H1 (cell line): ENCODE measurements at regions not wholly inside any gene's neighbourhood (a gene's known extent, or its start where the extent isn't known, plus 50 kb on each side); places are given as distances from the start of the nearest gene placed in this dataset.

Experiments used
- ATF2 ChIP-seq: IDR thresholded peaks from 2 replicates; pipeline ENCODE4 v1.6.1; 2012; ENCODE audit warnings: low read length, inconsistent platforms
- CBX5 ChIP-seq: fragments of 300-800, 300-1000 bp; sonication (generic); IDR thresholded peaks from 2 replicates; pipeline ENCODE4 v1.7.1; 2016; ENCODE audit warnings: antibody characterized with exemption, low read length, low read depth
- JUND ChIP-seq: IDR thresholded peaks from 2 replicates; pipeline ENCODE4 v1.6.1; 2011; ENCODE audit warnings: mild to moderate bottlenecking, improper control_type of control experiment, low read length
- SUZ12 ChIP-seq: fragments of 200-600 bp; sonication (generic); IDR thresholded peaks from 2 replicates; pipeline ENCODE4 v1.6.1; 2012; ENCODE audit warnings: mild to moderate bottlenecking, inconsistent platforms, low read length, moderate library complexity, mixed read lengths
- TBP ChIP-seq: IDR thresholded peaks from 2 replicates; pipeline ENCODE4 v1.6.1; 2011; ENCODE audit warnings: low read depth, low read length, improper control_type of control experiment
- TCF12 ChIP-seq: IDR thresholded peaks from 2 replicates; pipeline ENCODE4 v1.6.1; 2011; ENCODE audit warnings: low read depth, mild to moderate bottlenecking, low read length
- TF ChIP-seq, protein P1 (sequence below): fragments of 300-600 bp; sonication (generic); IDR thresholded peaks from 2 replicates; pipeline ENCODE4 v1.7.1; 2012; ENCODE audit warnings: low read length, moderate library complexity, mild to moderate bottlenecking, inconsistent platforms; ENCODE audit not compliant: insufficient replicate concordance

GRCh38 chr18:65544701-65545100, 206.1 kb upstream of the CDH7 start (continued):
- TF ChIP-seq, protein P1, sequence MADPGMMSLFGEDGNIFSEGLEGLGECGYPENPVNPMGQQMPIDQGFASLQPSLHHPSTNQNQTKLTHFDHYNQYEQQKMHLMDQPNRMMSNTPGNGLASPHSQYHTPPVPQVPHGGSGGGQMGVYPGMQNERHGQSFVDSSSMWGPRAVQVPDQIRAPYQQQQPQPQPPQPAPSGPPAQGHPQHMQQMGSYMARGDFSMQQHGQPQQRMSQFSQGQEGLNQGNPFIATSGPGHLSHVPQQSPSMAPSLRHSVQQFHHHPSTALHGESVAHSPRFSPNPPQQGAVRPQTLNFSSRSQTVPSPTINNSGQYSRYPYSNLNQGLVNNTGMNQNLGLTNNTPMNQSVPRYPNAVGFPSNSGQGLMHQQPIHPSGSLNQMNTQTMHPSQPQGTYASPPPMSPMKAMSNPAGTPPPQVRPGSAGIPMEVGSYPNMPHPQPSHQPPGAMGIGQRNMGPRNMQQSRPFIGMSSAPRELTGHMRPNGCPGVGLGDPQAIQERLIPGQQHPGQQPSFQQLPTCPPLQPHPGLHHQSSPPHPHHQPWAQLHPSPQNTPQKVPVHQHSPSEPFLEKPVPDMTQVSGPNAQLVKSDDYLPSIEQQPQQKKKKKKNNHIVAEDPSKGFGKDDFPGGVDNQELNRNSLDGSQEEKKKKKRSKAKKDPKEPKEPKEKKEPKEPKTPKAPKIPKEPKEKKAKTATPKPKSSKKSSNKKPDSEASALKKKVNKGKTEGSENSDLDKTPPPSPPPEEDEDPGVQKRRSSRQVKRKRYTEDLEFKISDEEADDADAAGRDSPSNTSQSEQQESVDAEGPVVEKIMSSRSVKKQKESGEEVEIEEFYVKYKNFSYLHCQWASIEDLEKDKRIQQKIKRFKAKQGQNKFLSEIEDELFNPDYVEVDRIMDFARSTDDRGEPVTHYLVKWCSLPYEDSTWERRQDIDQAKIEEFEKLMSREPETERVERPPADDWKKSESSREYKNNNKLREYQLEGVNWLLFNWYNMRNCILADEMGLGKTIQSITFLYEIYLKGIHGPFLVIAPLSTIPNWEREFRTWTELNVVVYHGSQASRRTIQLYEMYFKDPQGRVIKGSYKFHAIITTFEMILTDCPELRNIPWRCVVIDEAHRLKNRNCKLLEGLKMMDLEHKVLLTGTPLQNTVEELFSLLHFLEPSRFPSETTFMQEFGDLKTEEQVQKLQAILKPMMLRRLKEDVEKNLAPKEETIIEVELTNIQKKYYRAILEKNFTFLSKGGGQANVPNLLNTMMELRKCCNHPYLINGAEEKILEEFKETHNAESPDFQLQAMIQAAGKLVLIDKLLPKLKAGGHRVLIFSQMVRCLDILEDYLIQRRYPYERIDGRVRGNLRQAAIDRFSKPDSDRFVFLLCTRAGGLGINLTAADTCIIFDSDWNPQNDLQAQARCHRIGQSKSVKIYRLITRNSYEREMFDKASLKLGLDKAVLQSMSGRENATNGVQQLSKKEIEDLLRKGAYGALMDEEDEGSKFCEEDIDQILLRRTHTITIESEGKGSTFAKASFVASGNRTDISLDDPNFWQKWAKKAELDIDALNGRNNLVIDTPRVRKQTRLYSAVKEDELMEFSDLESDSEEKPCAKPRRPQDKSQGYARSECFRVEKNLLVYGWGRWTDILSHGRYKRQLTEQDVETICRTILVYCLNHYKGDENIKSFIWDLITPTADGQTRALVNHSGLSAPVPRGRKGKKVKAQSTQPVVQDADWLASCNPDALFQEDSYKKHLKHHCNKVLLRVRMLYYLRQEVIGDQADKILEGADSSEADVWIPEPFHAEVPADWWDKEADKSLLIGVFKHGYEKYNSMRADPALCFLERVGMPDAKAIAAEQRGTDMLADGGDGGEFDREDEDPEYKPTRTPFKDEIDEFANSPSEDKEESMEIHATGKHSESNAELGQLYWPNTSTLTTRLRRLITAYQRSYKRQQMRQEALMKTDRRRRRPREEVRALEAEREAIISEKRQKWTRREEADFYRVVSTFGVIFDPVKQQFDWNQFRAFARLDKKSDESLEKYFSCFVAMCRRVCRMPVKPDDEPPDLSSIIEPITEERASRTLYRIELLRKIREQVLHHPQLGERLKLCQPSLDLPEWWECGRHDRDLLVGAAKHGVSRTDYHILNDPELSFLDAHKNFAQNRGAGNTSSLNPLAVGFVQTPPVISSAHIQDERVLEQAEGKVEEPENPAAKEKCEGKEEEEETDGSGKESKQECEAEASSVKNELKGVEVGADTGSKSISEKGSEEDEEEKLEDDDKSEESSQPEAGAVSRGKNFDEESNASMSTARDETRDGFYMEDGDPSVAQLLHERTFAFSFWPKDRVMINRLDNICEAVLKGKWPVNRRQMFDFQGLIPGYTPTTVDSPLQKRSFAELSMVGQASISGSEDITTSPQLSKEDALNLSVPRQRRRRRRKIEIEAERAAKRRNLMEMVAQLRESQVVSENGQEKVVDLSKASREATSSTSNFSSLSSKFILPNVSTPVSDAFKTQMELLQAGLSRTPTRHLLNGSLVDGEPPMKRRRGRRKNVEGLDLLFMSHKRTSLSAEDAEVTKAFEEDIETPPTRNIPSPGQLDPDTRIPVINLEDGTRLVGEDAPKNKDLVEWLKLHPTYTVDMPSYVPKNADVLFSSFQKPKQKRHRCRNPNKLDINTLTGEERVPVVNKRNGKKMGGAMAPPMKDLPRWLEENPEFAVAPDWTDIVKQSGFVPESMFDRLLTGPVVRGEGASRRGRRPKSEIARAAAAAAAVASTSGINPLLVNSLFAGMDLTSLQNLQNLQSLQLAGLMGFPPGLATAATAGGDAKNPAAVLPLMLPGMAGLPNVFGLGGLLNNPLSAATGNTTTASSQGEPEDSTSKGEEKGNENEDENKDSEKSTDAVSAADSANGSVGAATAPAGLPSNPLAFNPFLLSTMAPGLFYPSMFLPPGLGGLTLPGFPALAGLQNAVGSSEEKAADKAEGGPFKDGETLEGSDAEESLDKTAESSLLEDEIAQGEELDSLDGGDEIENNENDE, result no peak
- TF ChIP-seq CBX5, result no peak
- no peak for TF ChIP-seq SUZ12
- no peak for TF ChIP-seq TBP
- TF ChIP-seq TCF12, result no peak
- TF ChIP-seq JUND, result no peak
- TF ChIP-seq ATF2, result no peak
- TF ChIP-seq, all 59 proteins: peak for 0
